Lower leg skin (tissue), 4 donors: ENCODE measurements at regions not wholly inside any gene's neighbourhood (a gene's known extent, or its start where the extent isn't known, plus 50 kb on each side); places are given as distances from the start of the nearest gene placed in this dataset.

ENCODE experiments used
- DNase-seq, 2 donors: peaks; one replicate each; pipeline ENCODE4 v3.0.0-alpha.2; 2019; ENCODE audit warnings: low spot score in 2 of 2
- H3K4me3 ChIP-seq: fragments of 200-600 bp; sonication (generic); 2 replicates; pipeline ENCODE4 v1.5.1; 2017; ENCODE audit warnings: mild to moderate bottlenecking, low read depth; ENCODE audit not compliant: poor library complexity, severe bottlenecking
- CTCF ChIP-seq, 3 donors: fragments of 450-650 bp; IDR thresholded peaks; one replicate each; pipeline ENCODE4 v1.5.1; 2016; ENCODE audit warnings: antibody characterized with exemption in 3 of 3, mild to moderate bottlenecking in 3 of 3, moderate library complexity in 2 of 3
- POLR2A ChIP-seq, 2 donors: fragments of 450-650 bp; IDR thresholded peaks; one replicate each; pipeline ENCODE4 v1.6.1; 2016 to 2017; ENCODE audit warnings: antibody characterized with exemption in 2 of 2, mild to moderate bottlenecking in 1 of 2, moderate library complexity in 1 of 2
- WGBS, 2 donors: methylation state at CpG; one replicate each; pipeline ENCODE4 v1.1.5; 2018; 5-methylcytosine and 5-hydroxymethylcytosine counted together
- intact Hi-C: fragments of 100-400 bp; cut with DNase I; formaldehyde crosslinking; loops from one replicate; pipeline ENCODE4 v1.15.0; 2023; ENCODE audit warnings: low total_unique reads

DNA sequence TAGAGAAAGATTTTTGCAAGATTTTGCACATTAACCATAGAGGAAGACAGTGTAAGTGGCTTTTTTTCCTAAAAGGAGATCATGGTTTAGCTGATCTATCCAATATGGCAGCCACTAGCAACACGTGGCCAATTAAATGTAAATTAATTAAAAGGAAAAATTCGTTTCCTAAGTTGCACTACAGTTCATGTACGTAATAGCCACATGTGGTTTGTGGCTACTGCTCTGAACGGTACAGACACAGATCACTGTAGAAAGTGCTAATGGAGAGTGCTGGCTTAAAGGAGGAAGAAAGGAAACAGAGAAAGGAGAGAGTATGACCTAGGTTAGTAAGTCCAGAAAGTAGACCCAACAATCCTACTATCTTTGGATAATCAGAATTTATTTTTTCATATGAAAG, 170.8 kb downstream of the SIPA1L2 start:
- DNase-seq: no peak
- TF ChIP-seq POLR2A (IDR thresholded peaks at IDR 0.05): no peak
- no peak for TF ChIP-seq CTCF (IDR thresholded peaks at IDR 0.05)
- intact Hi-C loops: no loop called here
- whole genome bisulfite sequencing, 2 donors: 72 to 75% methylated on average over 4 of the region's 4 CpGs
- H3K4me3 ChIP-seq: no peak overlapping the region

GRCh38 chr1:232457595-232457994, 172.3 kb downstream of the SIPA1L2 start:
- WGBS, 2 donors: 80 to 84% methylated on average over 3 of the region's 3 CpGs
- TF ChIP-seq POLR2A (IDR thresholded peaks at IDR 0.05): no peak
- TF ChIP-seq CTCF (IDR thresholded peaks at IDR 0.05): no peak
- intact Hi-C loops: no loop called here
- H3K4me3 ChIP-seq: no peak overlapping the region
- DNase-seq: no peak

- no peak for DNase-seq
- intact Hi-C loops: no loop called here
- TF ChIP-seq CTCF (IDR thresholded peaks at IDR 0.05): no peak
- no peak for TF ChIP-seq POLR2A (IDR thresholded peaks at IDR 0.05)
- 82 to 84% methylated on average over 2 of the region's 2 CpGs for WGBS, 2 donors
- no peak overlapping the region for H3K4me3 ChIP-seq
Observed at GRCh38 chr1:232456714-232457113, 173.2 kb downstream of the SIPA1L2 start.

GRCh38 chr1:232454227-232454886, 175.6 kb downstream of the SIPA1L2 start:
- no peak for TF ChIP-seq POLR2A (IDR thresholded peaks at IDR 0.05)
- TF ChIP-seq CTCF (IDR thresholded peaks at IDR 0.05): no peak
- no peak overlapping the region for H3K4me3 ChIP-seq
- intact Hi-C loops: no loop called here
- 76 to 84% methylated on average over 7 of the region's 7 CpGs for WGBS, 2 donors
- no peak for DNase-seq

DNA sequence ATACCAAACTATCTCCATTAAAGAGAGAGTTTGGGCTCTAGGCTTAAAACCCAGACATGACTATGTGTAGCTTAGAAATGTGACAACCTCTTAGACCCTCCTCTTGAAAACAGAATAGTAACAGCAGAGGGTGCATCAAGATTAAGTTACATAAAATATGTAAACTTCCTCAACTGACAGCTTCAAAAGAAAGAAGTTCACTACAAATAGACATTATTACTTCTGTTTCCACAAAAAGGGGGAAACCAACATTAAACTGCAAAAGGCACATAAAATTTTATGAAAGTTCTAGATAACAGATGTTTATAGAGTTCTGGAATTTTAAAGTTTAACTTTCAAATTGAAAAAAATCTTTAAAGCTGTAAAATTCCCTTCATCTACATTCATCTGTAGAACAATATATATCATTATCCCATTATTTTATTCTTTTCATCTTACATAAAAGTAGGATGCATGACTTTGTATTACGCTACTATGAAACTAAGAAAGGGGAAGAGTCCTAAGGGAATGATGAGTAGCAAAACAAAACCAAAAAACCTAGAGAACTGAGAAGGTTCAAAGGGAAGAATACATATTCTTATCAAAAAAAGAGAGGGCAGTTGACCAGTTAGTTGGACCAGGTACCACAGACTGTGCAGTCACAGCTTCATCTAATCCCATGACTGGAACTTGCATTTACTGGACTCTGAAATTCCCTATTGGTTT, 177.0 kb downstream of the SIPA1L2 start:
- 92 to 95% methylated on average over 1 of the region's 1 CpG for WGBS, 2 donors
- no peak for DNase-seq
- intact Hi-C loops: no loop called here
- no peak overlapping the region for H3K4me3 ChIP-seq
- TF ChIP-seq POLR2A (IDR thresholded peaks at IDR 0.05) (no peak), CTCF (IDR thresholded peaks at IDR 0.05) (no peak)
